ENCODE measurements at regions not wholly inside any gene's neighbourhood (a gene's known extent, or its start where the extent isn't known, plus 50 kb on each side); places are given as distances from the start of the nearest gene placed in this dataset.

GRCh38 chr4:183035726-183036415, 63.2 kb upstream of the WWC2 start:
- no peak for TF ChIP-seq NFATC4 (CRISPR knock-in tag; IDR thresholded peaks at IDR 0.05)
- TF ChIP-seq CTCF (IDR thresholded peaks at IDR 0.05) = no peak
- TF ChIP-seq NR2C2 (CRISPR knock-in tag; IDR thresholded peaks at IDR 0.05) = no peak
- TF ChIP-seq FOXP4 (CRISPR knock-in tag; IDR thresholded peaks at IDR 0.05) = no peak
- TF ChIP-seq STAT6 (CRISPR knock-in tag; conservative IDR thresholded peaks at IDR 0.05; ENCODE audit: low read depth) = no peak
- no peak for TF ChIP-seq E2F5 (CRISPR knock-in tag; IDR thresholded peaks at IDR 0.05)
- TF ChIP-seq, protein P1, sequence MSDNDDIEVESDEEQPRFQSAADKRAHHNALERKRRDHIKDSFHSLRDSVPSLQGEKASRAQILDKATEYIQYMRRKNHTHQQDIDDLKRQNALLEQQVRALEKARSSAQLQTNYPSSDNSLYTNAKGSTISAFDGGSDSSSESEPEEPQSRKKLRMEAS (CRISPR knock-in tag; IDR thresholded peaks at IDR 0.05) = no peak
- TF ChIP-seq FOXK1 (CRISPR knock-in tag; IDR thresholded peaks at IDR 0.05) = no peak
- no peak for TF ChIP-seq USF1 (CRISPR knock-in tag; IDR thresholded peaks at IDR 0.05)

Data from WTC11 (cell line).